ENCODE measurements at regions not wholly inside any gene's neighbourhood (a gene's known extent, or its start where the extent isn't known, plus 50 kb on each side); places are given as distances from the start of the nearest gene placed in this dataset.

- TF ChIP-seq CTCF (IDR thresholded peaks at IDR 0.05; ENCODE audit: low read length) (no peak), EZH2 (IDR thresholded peaks at IDR 0.05; ENCODE audit: borderline replicate concordance, low read length) (no peak)
Measured at GRCh38 chr2:64820901-64821300, 167.2 kb upstream of the SERTAD2 start.

Measured in OCI-LY1 (cell line).